GM21367 (cell line): ENCODE measurements at regions not wholly inside any gene's neighbourhood (a gene's known extent, or its start where the extent isn't known, plus 50 kb on each side); places are given as distances from the start of the nearest gene placed in this dataset.
"Not testable (repeated sequence)": the region's sequence is repeated elsewhere in the genome, so short reads cannot be mapped to it uniquely, and the experiment has no call there.

Source experiments
- ATAC-seq: cut with Tn5 transposase; IDR thresholded peaks from one replicate; pipeline ENCODE4 v1.9.1; 2021; ENCODE audit not compliant: unreplicated experiment

DNA sequence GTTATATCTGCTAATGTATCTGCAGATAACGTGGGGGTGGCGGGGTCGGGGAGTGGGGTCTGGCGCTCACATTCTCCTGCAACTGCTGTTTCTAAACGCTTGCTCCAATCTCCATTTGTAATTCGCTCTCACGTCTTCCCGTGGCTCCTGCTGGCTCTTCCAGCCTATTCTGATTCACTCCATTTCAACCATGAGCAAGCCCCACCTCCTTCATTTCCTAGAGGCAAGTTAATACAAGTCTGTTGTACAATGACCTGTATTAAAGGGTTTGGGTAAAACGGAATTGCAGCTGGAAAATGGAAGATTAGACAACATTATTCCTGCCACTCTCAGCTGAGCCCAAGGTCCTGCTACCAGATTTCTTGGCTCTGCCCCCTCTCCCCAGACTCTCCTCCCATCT lies 132.3 kb downstream of the CSNK2A3 start:
- no peak for ATAC-seq

DNA sequence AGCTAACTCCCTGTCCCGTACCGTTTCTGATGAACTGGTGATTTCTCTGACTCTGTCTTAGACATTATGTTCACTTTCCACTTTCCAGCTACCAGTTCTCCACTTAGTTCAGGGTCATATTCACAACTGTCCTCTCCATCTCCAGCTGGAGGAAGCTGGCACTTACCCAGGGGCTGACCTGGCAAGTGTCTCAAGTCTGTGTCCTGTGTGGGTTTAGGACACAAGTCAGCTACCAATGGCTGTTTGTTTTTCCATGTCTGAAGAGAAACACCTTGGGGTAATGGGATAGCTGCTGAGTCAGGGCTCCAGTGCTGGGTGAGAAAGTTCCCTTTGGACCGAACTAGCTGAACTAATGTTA lies 134.4 kb downstream of the CSNK2A3 start:
- no peak for ATAC-seq

DNA sequence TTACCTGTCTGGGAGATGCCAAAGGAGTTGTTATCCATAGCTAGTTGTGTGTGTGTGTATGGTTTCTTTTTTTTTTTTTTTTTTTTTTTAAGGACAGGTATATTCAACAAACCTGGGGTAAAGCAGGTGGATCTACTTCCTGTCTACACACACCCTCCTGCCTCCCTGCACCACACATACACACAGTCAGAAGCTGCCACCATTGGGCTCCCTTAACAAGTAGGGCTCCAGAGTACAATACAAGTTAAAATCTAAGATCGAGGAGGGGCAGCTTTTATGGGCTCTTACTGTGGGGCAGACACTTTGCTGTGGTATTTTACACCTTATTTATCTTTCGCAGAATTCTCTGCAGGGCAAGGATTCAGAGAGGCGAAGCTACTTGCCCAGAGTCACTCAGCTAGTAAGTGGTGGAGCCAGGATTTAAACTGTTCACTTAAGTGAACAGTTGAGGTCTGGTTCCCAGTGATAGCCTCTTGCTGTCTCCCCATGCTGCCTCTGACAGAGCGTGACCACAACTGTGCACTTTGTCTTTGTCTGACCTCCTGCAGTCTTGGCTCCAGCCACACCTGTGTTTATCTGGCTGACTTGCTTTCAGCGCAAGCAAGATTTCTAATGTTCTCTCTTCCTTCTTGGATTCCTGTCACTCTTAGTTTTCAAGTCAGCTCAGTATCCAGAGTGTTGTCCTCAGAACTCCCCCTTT lies 135.0 kb downstream of the CSNK2A3 start:
- ATAC-seq: no peak

DNA sequence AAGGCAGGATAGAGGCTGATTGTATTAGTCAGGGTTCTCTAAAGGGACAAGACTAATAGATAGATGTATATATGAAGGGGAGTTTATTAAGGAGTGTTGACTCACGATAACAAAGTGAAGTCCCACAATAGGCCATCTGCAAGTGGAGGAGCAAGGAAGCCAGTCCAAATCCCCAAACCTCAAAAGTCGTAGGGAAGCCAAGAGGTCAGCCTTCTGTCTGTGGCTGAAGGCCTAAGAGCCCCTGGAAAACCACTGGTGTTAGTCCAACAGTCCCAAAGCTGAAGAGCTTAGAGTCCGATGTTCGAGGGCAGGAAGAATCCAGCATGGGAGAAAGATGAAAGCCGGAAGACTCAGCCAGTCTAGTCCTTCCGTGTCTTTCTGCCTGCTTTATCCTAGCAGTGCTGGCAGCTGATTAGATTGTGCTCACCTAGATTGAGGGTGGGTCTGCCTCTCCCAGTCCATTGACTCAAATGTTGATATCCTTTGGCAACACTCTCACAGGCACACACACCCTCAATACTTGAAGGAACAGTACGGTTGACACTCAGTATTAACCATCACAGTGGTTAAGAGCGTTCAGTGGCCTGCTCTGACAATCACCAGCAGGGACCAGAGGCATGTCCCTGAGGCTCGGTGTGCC lies 135.6 kb downstream of the CSNK2A3 start:
- ATAC-seq: no peak

DNA sequence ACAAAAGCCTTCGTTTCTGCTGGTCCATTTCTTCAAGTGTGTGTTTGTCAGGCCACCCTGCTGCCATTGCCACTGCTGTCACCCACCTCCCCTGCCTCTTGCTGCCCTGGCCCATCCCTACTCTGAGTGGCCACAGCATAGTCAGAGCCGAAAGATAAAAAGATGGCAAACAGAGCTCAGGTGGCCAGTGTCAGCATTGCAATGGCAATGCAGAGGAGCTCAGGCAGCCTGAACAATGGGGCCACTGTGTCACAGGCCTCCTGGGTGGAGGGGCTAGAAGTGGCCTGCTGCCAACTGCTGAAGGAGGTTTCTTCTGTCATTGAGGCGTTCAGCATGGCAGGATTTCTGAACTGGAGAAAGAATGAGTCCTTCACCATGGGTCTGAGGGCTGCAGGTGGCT lies 137.1 kb downstream of the CSNK2A3 start:
- no peak for ATAC-seq

DNA sequence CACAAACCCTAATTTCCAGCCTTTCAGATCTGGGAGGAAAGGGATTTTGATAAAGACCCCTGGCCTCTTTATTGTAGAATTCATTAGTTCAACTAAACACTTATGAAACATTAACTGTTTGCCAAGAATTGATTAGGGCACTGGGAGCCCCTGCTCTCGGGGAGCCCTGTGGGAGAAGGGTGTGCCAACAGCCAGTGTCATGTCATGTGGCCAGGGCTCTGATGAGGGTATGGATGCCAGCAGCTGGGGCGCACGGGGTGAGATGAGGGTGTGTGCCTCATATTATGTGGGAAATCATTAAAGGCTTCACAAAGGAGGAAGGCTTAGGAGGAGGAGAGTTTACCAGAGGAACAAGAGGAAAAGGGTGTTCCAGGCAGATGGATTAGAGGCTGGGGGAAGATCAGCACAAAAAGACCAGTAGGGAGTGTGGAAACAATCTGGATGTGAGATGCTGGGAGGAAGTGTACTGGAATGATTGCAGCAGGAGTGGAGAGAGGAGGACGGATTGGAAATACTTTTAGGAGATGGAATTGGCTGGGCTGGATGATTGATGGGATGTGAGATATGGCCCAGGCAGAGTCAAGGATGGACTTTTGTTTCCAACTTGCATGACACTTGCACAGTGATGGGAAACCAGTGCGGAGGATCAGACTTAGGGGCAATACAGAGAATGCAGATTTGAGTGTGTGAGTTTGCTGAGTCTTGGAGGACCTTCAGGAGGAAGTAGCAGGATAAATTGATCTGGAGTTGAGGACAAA lies 137.8 kb downstream of the CSNK2A3 start:
- ATAC-seq: no peak

DNA sequence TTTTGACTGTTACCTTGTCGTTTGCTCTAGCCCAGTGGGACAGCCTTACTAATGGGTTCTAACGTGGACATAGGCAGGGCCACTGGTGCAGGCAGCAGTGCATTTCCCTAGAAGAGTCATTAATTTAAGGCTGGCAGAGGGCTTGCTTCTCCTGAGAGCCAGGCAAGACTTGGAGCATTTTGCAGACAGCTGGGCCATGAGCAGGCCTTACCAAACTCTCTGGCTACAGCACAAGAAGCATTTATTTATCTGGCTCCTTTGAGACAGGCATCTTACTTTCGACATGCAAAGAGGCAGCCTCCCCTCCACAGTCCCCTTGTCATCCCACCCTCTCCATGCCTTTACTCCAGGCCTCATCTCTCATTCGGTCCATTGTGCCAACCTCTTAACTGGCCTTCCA lies 139.9 kb downstream of the CSNK2A3 start:
- no peak for ATAC-seq

DNA sequence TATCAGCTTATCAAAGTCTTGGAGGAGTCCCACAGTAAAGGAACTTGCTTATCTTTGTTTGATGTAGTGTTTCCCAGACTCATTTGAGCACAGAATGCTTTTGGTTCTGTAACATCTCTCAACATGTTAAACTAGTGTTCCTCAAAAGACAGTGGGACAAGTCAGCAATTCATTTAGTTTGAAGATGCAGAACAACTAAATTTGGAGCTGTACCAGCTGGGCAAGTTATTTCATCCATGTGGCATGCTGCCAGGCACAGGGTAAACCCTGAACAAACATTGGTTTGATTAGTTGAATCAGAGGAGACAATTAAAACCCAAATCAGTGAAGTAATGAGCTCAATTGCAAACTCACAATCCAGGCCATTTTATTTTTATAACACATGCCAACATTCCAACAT lies 141.2 kb downstream of the CSNK2A3 start:
- no peak for ATAC-seq

DNA sequence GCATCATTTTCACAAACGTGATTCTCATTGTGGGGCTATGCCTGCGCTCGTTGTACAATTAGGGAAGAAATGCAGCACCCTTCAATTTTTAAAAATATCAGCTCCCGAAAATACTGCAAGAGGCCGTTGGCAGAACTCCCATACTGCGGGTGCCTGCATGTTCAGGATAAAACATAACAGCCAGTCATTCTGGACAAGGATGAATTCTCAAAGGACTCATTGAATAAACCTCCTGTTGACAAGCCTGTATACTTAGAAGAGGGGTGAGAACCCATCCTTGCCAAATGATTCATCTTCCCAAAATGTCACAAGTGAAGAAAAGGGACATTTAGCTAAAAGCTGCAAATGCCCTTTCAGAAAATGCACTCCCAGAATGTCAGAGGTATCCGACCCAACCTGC lies 141.9 kb downstream of the CSNK2A3 start:
- ATAC-seq: no peak

DNA sequence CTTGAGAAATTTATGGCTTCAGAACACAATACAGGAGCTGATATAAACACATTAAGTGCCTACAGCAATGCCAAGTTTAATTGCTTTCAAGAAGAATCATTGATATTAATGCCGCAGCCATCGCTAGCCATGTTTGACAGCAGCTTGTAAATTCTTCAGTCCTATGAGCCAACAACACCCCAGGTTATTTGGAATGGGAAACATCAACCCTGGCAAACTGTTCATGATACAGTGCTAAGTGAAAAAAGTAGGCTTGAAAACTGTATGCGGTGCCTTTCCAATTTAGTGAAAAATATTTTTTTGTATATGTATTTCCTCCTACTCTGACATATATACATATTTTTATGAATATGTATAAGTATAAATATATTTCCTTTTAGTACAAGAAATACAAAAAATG lies 142.6 kb downstream of the CSNK2A3 start:
- no peak for ATAC-seq

DNA sequence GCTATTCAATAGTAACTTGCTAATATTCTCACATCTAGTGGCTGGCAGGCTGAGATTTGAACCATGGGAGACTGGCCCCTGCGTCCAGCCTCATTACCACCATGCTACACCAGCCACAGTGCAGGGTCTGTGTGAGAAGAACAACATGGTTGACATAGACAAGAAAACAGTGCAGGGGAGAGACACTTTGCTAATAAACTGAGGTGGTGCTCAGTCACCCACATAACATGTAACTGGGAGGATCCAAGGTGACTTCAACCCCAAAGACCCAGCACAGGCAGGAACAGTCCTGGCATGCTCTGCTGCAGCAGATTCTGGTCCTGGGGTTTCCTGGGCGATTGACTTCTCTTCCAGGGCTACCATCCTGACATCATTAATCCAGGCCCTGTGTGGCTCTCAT lies 143.1 kb downstream of the CSNK2A3 start:
- no peak for ATAC-seq

DNA sequence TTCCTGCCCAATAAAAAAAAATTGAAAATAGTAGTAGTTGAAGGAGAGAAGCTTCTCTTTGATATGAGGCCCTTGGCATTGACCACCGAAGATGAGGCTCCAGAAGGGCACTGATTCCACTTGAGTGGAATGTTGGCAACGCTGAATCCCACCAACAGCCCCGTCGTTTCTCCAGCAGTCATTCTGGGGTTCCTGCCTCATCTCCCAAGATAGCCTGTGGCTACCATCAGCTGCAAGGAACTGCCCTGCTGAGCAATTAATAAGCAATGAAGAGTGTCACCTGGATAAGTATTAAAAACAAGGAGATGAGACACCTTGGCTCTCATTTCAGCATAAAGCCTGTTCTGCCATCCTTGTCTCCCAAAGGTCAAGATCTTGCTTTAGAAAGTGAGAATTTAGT lies 144.1 kb downstream of the CSNK2A3 start:
- no peak for ATAC-seq

DNA sequence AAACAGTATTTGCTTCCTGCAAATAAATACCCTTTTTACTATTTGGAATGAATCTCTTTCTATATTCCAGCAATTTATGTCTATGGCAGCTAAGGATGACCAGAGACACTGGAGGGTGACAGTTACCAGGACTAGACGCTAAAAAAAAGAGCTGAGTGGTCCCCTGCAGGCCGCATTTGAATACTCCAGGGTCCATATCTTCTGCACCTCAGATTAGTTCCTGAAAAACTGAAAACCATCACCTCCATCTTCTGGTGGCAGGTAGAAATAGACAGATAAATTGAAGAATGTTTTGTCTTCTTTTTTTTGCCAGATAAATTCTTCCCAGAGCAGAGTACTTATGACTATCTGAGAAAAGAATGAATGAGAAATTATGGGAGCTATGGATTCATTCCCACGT lies 145.6 kb downstream of the CSNK2A3 start:
- no peak for ATAC-seq

DNA sequence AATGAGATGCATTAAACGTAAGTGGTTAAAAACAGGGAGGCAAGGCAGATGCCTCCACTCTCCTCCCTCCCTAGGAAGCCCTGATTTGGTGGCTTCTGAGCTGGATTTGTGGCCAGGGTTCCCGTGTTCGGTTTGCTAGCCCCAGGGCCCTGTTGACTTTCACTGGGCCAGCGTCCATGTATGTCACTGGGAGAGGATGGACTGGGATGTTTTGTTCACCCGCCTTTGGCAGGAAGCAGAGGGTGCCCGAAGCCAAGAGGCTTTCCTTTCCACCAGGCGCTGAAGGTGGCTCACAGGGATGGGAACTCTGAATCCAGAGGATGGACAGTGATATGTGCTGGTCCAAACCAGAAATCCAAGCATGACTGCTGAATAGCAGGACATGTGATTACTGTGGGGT lies 146.6 kb downstream of the CSNK2A3 start:
- no peak for ATAC-seq

DNA sequence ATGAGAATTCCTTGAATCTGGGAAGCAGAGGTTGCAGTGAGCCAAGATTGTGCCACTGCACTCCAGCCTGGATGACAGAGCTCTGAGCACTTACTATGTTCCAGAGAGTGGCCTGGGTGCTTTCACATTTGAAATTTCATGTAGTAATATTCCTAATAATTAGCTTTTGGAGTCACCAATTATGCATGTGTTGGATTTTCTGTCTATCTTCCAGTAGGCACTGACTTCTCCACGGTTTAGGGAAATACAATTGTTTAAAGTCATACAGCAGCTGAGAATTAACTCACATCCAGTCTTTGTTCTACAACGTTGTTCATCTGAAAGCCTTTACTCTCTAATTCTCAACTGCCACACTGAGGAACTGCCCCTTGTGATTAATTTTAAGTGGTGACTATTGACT lies 150.2 kb downstream of the CSNK2A3 start:
- no peak for ATAC-seq

DNA sequence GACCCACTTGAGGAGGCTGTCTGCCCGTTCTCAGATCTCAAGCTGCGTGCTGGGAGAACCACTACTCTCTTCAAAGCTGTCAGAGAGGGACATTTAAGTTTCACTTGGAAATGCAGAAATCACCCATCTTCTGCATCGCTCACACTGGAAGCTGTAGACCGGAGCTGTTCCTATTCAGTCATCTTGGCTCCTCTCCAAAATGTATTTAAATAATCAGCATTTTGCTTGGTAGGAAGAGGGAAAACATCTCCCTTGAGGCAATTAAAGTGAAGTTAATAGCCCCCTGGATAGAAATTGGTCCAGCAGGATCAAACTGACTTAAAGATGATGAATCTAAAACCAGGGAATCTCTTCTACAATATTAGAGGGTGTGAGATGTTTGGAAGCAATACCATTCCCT lies 151.7 kb downstream of the CSNK2A3 start:
- not testable (repeated sequence) for ATAC-seq

DNA sequence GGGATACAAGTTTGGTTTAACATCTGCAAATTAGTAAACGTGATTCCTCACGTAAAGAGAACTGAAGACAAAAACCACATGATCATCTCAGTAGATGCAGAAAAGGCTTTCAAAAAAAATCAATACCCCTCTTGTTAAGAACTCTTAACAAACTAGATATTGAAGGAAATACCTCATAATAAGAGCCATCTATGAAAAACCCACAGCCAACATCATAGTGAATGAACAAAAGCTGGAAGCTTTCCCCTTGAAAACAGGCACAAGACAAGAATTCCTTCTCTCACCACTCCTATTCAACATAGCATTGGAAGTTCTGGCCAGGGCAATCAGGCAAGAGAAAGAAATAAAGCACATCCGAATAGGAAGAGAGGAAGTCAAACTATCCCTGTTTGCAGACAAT lies 160.5 kb downstream of the CSNK2A3 start:
- ATAC-seq: no peak

DNA sequence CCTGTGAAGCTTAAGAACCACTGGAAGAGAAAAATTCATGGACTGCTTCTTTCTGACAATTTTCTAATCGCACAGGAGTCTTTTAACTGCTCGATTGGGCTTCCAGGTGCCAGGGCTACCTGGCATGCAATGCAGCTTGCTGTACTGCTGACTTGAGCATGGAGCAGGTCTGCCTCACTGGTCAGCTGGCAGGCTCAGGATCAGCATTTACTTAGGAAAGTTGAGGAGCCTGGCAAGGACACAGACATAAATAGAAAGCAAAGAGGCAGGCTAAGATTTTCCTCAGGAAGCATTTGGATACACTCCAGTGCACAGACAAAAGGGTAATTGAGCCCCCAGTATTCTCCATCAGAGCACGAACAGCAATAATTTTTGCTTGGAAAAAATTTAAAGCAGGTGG lies 163.5 kb downstream of the CSNK2A3 start:
- ATAC-seq: no peak

DNA sequence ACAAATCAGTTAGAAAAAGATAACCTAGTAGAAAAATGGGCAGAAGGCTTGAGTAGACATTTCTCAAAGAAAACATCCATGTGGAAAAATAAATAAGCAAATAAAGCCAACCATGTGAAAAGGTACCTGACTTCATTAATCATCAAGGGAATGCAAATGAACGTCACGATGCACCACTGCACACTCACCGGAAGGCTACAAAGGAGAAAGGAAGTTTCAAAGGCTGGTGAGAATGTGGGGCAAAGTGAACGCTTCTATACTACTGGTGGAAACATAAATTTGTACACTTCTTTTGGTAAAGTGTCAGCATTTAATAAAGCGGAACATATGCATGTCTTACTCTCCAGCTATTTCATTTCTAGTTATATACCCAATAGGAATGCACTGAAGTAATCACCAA lies 166.8 kb downstream of the CSNK2A3 start:
- no peak for ATAC-seq

DNA sequence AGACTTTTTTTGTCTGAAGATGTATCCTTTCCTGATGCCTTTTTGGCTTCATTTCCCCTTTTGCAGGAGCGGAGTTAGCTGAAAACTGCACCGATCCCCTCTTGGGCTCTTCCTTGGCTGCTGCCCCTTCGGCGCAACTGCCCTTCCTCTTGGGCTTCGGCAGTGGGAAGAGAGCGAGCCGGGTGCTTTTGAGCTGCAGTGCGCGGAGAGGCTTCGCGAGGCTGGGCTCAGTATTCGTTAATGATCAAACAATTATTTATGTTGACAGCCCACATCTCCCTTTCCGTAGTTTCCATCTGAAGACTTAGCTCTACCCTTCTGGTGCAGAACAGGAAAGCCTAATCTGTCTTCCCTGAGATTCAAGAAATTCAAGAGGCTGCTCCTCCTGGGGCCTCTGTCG lies 170.8 kb downstream of the CSNK2A3 start:
- no peak for ATAC-seq

DNA sequence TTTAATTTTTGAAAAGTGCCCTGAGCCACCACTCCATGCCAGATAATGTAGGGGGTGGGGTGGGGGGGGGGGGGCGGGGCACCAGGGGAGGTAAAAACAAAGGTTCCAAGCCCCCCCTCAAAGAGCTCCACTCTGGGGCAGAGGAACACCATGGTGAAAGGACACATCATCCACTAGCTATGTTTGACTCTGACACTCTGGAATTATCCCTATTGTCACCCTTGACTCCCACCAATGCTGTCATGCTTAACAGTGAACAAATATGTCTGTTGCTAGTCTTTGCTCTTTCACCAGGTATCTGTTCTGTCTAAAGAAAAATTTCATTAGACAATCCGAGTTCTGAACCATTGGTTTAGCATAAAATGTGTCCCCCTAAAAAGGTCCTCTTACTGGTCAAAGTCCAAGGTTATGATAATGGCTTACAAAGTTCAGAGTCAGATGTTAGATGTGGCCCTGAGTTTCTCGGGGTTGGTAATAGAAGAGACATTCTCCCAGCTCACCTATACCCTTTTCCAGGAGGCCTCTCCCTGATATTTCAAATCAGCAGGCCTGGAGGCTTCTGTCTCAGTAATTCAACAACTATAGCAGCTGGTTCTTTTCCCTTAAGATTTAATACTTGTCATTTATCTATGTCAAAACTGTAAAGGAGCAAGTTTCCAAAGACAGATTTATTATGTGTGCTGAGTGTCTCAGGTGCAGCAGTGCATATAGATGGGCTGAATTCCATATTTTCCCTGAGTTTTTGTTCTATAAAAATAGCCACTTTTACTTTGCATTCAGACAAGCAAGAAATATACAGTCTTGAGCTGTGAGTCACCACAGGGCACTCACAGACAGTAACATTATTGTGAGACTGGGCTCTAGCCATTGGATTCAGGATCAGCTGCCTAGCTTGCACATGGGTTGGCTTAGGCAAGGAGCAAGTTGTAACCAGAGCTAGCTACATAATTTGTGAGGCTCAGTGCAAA lies 174.1 kb downstream of the CSNK2A3 start:
- no peak for ATAC-seq
